Esophagus muscularis mucosa (tissue), 4 donors: ENCODE measurements at regions not wholly inside any gene's neighbourhood (a gene's known extent, or its start where the extent isn't known, plus 50 kb on each side); places are given as distances from the start of the nearest gene placed in this dataset.

Experiments used
- DNase-seq: peaks from one replicate; pipeline ENCODE4 v3.0.0-alpha.2; 2017; ENCODE audit errors: extremely low spot score
- H3K27ac ChIP-seq, 4 donors: fragments of 200-600 bp; sonication (generic); replicated peaks in 1 of 4; 1 replicate in 3 of 4; 2 replicates in 1 of 4; pipeline ENCODE4 v1.5.1; 2016 to 2019; ENCODE audit warnings: mild to moderate bottlenecking in 1 of 4
- H3K27me3 ChIP-seq, 4 donors: fragments of 200-600 bp; sonication (generic); one replicate each; pipeline versions ENCODE4 v1.5.1 to v1.6.0; 2016 to 2019
- H3K36me3 ChIP-seq, 4 donors: fragments of 200-600 bp; sonication (generic); one replicate each; pipeline ENCODE4 v1.5.1; 2016 to 2019
- H3K4me1 ChIP-seq, 4 donors: fragments of 200-600 bp; sonication (generic); one replicate each; pipeline ENCODE4 v1.5.1; 2016 to 2019
- H3K4me3 ChIP-seq, 4 donors: fragments of 200-600 bp; sonication (generic); 1 replicate in 2 of 4; 2 replicates in 2 of 4; pipeline ENCODE4 v1.5.1; 2016 to 2019; ENCODE audit warnings: mild to moderate bottlenecking in 4 of 4, moderate library complexity in 1 of 4
- H3K9me3 ChIP-seq, 4 donors: fragments of 200-600 bp; sonication (generic); 1 replicate in 3 of 4; 2 replicates in 1 of 4; pipeline ENCODE4 v1.5.1; 2016 to 2019
- CTCF ChIP-seq, 3 experiments: fragments of 200-600 bp in 2 of 3; fragments of 450-650 bp in 1 of 3; sonication (generic) in 2 of 3; IDR thresholded peaks; one replicate each; pipeline ENCODE4 v1.5.1; 2017 to 2019; ENCODE audit warnings: antibody characterized with exemption in 3 of 3, mild to moderate bottlenecking in 2 of 3, moderate library complexity in 1 of 3
- EP300 ChIP-seq: sonication (generic); formaldehyde crosslinking; IDR thresholded peaks from one replicate; pipeline ENCODE4 v1.6.1; 2017; ENCODE audit warnings: antibody characterized with exemption
- POLR2A ChIP-seq: fragments of 450-650 bp; IDR thresholded peaks from one replicate; pipeline ENCODE4 v1.6.1; 2017; ENCODE audit warnings: antibody characterized with exemption, moderate library complexity, mild to moderate bottlenecking, low read depth
- POLR2AphosphoS5 ChIP-seq, 2 donors: sonication (generic); formaldehyde crosslinking; IDR thresholded peaks; one replicate each; pipeline ENCODE4 v1.6.1; 2017; ENCODE audit warnings: antibody characterized with exemption in 2 of 2
- WGBS: methylation state at CpG from one replicate; pipeline ENCODE4 v1.1.5; 2018; 5-methylcytosine and 5-hydroxymethylcytosine counted together
- intact Hi-C: fragments of 100-400 bp; cut with DNase I; formaldehyde crosslinking; loops from one replicate; pipeline ENCODE4 v1.15.1; 2023

GRCh38 chr6:154579485-154579884 is 69.0 kb upstream of the CNKSR3 start:
- TF ChIP-seq EP300: no peak
- no peak for TF ChIP-seq CTCF (IDR thresholded peaks at IDR 0.05)
- TF ChIP-seq POLR2AphosphoS5 (IDR thresholded peaks at IDR 0.05): no peak
- no peak for TF ChIP-seq POLR2A
- H3K36me3 ChIP-seq: no peaks in the 10 kb centered on the region
- no peak overlapping the region for H3K27ac ChIP-seq
- H3K9me3 ChIP-seq: peaks cover 0 to 6% (median 0%) of the 10 kb centered on the region in 4 donors
- H3K4me3 ChIP-seq: no peak overlapping the region
- DNase-seq: peak; percentile 29
- H3K27me3 ChIP-seq: no peaks in the 10 kb centered on the region
- WGBS: 27% methylated on average over 3 of the region's 3 CpGs
- H3K4me1 ChIP-seq: peaks cover 0 to 14% (median 4%) of the 10 kb centered on the region in 4 donors
- intact Hi-C loops: no loop called here

- DNase-seq: peak; percentile 8
- H3K36me3 ChIP-seq: no peaks in the 10 kb centered on the region
- H3K4me3 ChIP-seq: no peak overlapping the region
- H3K4me1 ChIP-seq: peaks cover 0 to 14% (median 4%) of the 10 kb centered on the region in 4 donors
- H3K27me3 ChIP-seq: no peaks in the 10 kb centered on the region
- H3K27ac ChIP-seq: no peak overlapping the region
- peaks cover 0 to 6% (median 0%) of the 10 kb centered on the region in 4 donors for H3K9me3 ChIP-seq
- TF ChIP-seq POLR2AphosphoS5 (IDR thresholded peaks at IDR 0.05): no peak
- TF ChIP-seq EP300: no peak
- no peak for TF ChIP-seq CTCF (IDR thresholded peaks at IDR 0.05)
- intact Hi-C loops: no loop called here
These were observed 70.1 kb upstream of the CNKSR3 start for GRCh38 chr6:154580397-154581135.

GRCh38 chr6:154582696-154583095 is 72.2 kb upstream of the CNKSR3 start:
- intact Hi-C loops: no loop called here
- no peak overlapping the region for H3K27ac ChIP-seq
- peaks cover 0 to 6% (median 0%) of the 10 kb centered on the region in 4 donors for H3K9me3 ChIP-seq
- TF ChIP-seq CTCF (IDR thresholded peaks at IDR 0.05): no peak
- TF ChIP-seq POLR2AphosphoS5 (IDR thresholded peaks at IDR 0.05): no peak
- TF ChIP-seq EP300: no peak
- TF ChIP-seq POLR2A: no peak
- DNase-seq: no peak
- H3K36me3 ChIP-seq: no peaks in the 10 kb centered on the region
- H3K4me3 ChIP-seq: no peak overlapping the region
- no peaks in the 10 kb centered on the region for H3K27me3 ChIP-seq
- 64% methylated on average over 1 of the region's 1 CpG for WGBS
- peaks cover 0 to 14% (median 4%) of the 10 kb centered on the region in 4 donors for H3K4me1 ChIP-seq

GRCh38 chr6:154583546-154584188 is 73.2 kb upstream of the CNKSR3 start:
- TF ChIP-seq POLR2AphosphoS5 (IDR thresholded peaks at IDR 0.05) (no peak), EP300 (no peak), CTCF (IDR thresholded peaks at IDR 0.05) (no peak), POLR2A (no peak)
- DNase-seq: no peak
- H3K27me3 ChIP-seq: no peaks in the 10 kb centered on the region
- no peak overlapping the region for H3K27ac ChIP-seq
- intact Hi-C loops: no loop called here
- no peaks in the 10 kb centered on the region for H3K36me3 ChIP-seq
- WGBS: 74% methylated on average over 4 of the region's 4 CpGs
- H3K4me3 ChIP-seq: no peak overlapping the region
- H3K9me3 ChIP-seq: peaks cover 0 to 6% (median 0%) of the 10 kb centered on the region in 4 donors
- H3K4me1 ChIP-seq: peaks cover 0 to 12% (median 4%) of the 10 kb centered on the region in 4 donors
